HUES64 (cell line): ENCODE measurements at regions not wholly inside any gene's neighbourhood (a gene's known extent, or its start where the extent isn't known, plus 50 kb on each side); places are given as distances from the start of the nearest gene placed in this dataset.

Source experiments
- H3K27ac ChIP-seq: 2 replicates; pipeline ENCODE4 v1.7.0; 2013; ENCODE audit warnings: low read depth, low read length, inconsistent platforms
- H3K27me3 ChIP-seq: 2 replicates; pipeline ENCODE4 v1.6.1; 2013; ENCODE audit warnings: mild to moderate bottlenecking, low read length; ENCODE audit not compliant: insufficient read depth
- H3K36me3 ChIP-seq: 2 replicates; pipeline ENCODE4 v1.6.1; 2013; ENCODE audit warnings: mild to moderate bottlenecking, low read length; ENCODE audit not compliant: insufficient read depth
- H3K4me1 ChIP-seq: 2 replicates; pipeline ENCODE4 v1.6.1; 2013; ENCODE audit warnings: mild to moderate bottlenecking, low read length, moderate library complexity; ENCODE audit not compliant: insufficient read depth
- H3K4me3 ChIP-seq: 2 replicates; pipeline ENCODE4 v1.5.1; 2013; ENCODE audit warnings: mild to moderate bottlenecking, low read length, moderate library complexity
- H3K9ac ChIP-seq: 2 replicates; pipeline ENCODE4 v1.6.1; 2013; ENCODE audit warnings: mild to moderate bottlenecking, low read depth, low read length
- H3K9me3 ChIP-seq: 2 replicates; pipeline ENCODE4 v1.6.1; 2013; ENCODE audit warnings: low read depth, low read length; ENCODE audit not compliant: insufficient read depth
- WGBS: fragments of 150-250, 120-280 bp; methylation state at CpG from one replicate; pipeline ENCODE4 v1.1.7; 2013; ENCODE audit warnings: missing lambda C conversion rate; 5-methylcytosine and 5-hydroxymethylcytosine counted together

DNA sequence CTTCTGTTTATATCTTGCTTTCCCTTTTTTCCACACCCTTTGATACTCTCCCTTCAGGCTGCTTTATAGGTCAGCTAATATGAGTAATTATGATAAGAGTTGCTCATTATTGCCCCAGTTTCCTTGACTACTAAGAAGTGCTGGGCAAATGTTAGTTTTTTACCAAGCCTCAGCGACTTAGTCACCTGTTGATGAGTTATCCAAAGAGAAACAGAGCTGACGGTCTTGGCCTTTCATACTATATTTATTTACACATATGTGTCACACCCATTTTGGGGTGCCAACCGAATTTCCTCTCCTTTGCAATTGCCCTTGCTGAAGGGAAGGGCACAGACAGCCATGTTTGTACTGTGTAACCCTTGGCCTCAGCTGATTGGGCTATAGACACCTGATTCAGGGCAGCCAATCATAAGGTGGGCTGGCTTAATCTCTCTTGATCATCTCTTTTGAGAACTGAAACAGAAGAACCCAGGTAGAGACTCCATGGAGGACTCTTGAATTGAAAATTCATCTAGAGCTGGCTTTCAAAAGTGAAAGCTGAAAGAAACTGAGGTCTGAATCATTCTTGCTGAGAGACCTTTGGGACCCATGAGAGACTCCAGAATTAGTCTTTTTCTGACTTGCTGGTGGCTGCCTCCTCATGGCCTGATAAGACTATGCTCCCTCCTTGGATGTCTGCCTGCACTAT is 111.7 kb upstream of the RPS6KA3 start:
- Histone ChIP-seq H3K36me3 (no peaks in the 10 kb centered on the region), H3K27ac (no peak overlapping the region), H3K9ac (no peak overlapping the region), H3K4me3 (no peak overlapping the region), H3K4me1 (no peaks in the 10 kb centered on the region), H3K27me3 (no peaks in the 10 kb centered on the region; the same call in 1 of the 2 replicates), H3K9me3 (no peaks in the 10 kb centered on the region)
- 81% methylated on average over 3 of the region's 3 CpGs for WGBS

DNA sequence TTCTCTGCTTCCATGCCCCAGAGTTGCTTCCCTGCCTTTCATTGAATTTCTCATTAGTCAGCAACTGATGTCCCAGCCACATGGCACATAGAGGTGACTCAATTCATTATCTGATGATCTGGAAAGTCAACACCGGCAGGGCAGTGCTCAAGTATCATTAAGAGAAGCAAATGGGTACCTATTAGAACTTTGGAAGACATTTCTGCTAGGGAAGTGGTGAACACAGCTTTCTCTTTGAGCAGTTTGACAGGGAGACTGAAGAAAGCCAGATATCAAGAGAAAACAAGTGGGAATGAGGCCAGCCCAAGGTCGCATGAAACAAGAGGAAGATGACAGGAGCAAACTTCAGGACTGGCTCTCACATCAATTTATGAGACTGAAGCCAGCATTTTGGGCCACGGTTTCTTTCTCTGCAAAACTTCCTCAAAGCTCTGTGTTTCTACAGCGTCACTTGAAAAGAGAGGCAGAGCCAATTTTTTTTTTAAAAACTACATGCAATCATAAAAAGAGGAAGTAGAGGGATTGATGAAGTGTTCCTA is 108.3 kb upstream of the RPS6KA3 start:
- Histone ChIP-seq H3K4me1 (no peaks in the 10 kb centered on the region), H3K27me3 (no peaks in the 10 kb centered on the region; the same call in 1 of the 2 replicates), H3K9me3 (no peaks in the 10 kb centered on the region), H3K27ac (no peak overlapping the region), H3K36me3 (no peaks in the 10 kb centered on the region), H3K4me3 (no peak overlapping the region), H3K9ac (no peak overlapping the region)
- WGBS, result 88% methylated on average over 4 of the region's 4 CpGs

DNA sequence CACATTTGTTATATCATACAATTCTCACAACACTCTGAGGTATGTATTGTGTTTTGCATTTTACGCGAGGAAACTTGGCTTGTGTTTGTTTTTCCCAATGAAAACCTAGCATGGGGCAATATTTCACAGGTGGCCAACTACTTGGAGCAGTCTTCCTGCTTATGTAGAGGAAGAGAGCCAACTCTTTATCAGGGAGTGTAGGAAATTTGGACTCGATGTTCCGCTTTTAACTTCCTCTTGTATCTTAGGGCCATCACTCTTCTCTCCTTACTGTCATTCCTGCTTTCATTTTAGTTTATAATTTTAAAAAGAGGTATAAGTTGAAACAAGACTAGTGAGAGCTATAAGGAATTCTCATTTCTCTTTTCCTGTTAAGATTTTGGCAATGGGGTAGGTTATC is 107.7 kb upstream of the RPS6KA3 start:
- Histone ChIP-seq H3K36me3 (no peaks in the 10 kb centered on the region), H3K27ac (no peak overlapping the region), H3K9me3 (no peaks in the 10 kb centered on the region), H3K4me1 (no peaks in the 10 kb centered on the region), H3K9ac (no peak overlapping the region), H3K27me3 (no peaks in the 10 kb centered on the region; the same call in 1 of the 2 replicates), H3K4me3 (no peak overlapping the region)
- 83% methylated on average over 2 of the region's 4 CpGs for WGBS

DNA sequence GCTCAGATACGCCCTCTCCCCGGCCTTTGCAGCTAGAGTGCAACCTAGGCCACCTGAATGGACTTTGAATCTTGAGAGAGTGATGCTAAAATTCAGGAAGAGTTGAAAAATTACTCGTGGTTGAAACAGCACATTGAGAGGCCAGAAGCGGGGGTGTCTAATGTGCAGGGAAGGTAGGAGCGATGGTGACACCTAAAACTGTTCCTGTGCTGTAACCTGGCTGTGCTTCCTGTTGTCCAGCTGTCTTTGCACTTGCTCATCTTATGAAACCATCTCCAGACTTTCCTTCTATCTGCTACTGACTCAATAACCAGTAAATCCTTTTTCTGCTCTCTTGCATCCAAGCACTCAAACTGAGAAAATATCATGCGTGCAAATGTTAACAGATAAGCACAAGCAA is 106.4 kb upstream of the RPS6KA3 start:
- no peaks in the 10 kb centered on the region; the same call in 1 of the 2 replicates for H3K27me3 ChIP-seq
- H3K9me3 ChIP-seq, result no peaks in the 10 kb centered on the region
- H3K4me3 ChIP-seq, result no peak overlapping the region
- WGBS, result 91% methylated on average over 6 of the region's 6 CpGs
- H3K9ac ChIP-seq, result no peak overlapping the region
- no peaks in the 10 kb centered on the region for H3K4me1 ChIP-seq
- no peaks in the 10 kb centered on the region for H3K36me3 ChIP-seq
- H3K27ac ChIP-seq, result no peak overlapping the region

DNA sequence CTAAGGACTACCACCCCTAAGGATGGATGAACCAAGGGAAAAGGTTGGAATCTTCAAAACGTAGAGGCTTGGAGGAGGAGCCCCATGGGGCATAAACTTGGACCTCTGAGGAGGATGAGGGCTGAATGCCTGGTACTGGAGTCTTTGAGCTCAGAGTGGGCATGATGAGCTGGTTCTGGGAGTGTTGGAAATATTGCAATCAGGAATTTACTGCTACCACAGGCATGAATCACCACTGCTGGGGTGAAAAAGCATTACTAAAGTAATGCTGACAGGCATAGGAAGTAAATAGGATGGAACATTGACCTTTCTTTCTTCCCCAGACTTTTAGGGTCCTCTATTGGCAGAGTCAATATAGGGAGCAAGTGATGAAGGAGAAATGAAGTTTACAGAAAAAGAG is 105.8 kb upstream of the RPS6KA3 start:
- Histone ChIP-seq H3K9me3 (no peaks in the 10 kb centered on the region), H3K27ac (no peak overlapping the region), H3K9ac (no peak overlapping the region), H3K27me3 (no peaks in the 10 kb centered on the region; the same call in 1 of the 2 replicates), H3K4me1 (no peaks in the 10 kb centered on the region), H3K36me3 (no peaks in the 10 kb centered on the region), H3K4me3 (no peak overlapping the region)
- 73% methylated on average over 1 of the region's 1 CpG for WGBS

DNA sequence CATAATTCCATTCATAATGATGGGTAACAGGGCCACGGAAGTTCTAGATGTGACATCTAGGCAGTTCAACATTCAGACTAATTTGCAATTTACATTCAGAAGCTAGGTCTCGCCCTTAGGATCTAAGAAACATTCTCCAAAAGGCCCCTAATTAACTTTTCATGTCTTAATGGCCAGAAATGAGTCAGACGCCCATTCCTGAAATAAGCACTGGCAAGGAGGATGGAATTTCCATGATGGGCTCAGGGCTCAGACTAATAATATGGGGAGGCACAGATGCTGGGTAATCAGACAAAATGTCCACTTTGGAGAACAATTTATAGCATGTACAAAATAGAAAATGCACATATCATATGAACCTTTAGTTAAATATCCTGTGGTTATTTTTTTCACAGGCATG is 102.8 kb upstream of the RPS6KA3 start:
- Histone ChIP-seq H3K36me3 (no peaks in the 10 kb centered on the region), H3K9ac (no peak overlapping the region), H3K4me3 (no peak overlapping the region), H3K4me1 (no peaks in the 10 kb centered on the region), H3K9me3 (no peaks in the 10 kb centered on the region), H3K27me3 (no peaks in the 10 kb centered on the region), H3K27ac (no peak overlapping the region)
- 88% methylated on average over 3 of the region's 3 CpGs for WGBS

DNA sequence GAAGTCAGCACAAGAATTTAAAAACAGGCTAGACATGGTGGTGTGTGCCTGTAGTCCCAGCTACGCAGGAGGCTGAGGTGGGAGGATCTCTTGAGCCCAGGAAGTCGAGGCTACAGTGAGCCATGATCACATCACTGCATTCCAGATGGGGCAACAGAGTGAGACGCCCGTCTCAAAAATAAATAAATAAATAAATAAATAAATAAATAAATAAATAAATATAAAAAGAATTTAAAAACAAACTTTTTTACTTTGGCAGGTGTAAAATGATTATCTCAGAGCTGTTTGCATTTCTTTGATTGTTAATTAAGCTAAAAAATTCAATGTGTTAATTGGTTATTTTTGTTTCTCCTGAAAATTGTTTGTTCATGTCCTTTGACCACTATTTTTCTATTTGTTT is 97.5 kb upstream of the RPS6KA3 start:
- no peak overlapping the region for H3K4me3 ChIP-seq
- H3K36me3 ChIP-seq, result no peaks in the 10 kb centered on the region
- WGBS, result 90% methylated on average over 2 of the region's 4 CpGs
- peaks cover 25% of the 10 kb centered on the region; the same call in 1 of the 2 replicates for H3K4me1 ChIP-seq
- no peaks in the 10 kb centered on the region for H3K9me3 ChIP-seq
- no peak overlapping the region for H3K9ac ChIP-seq
- no peaks in the 10 kb centered on the region for H3K27me3 ChIP-seq
- no peak overlapping the region for H3K27ac ChIP-seq

DNA sequence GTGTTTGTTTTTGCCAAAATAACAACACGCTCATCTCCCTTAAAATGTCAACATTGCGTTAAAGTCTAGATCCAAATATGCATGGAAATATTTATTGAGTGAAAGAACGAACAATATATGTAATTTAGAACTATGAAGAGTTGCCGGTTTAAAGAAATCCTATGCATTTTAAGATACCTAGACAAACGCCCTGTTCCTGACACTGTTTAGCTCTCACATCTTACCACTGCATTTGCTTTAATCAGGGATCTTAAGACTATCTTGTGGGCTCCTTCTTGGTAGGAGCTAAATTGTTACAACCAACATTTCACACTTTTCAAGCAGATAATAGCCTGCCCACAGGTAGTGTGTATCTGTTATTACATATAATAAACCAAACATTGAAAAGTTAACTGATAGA is 96.6 kb upstream of the RPS6KA3 start:
- Histone ChIP-seq H3K9ac (no peak overlapping the region), H3K4me1 (peaks cover 25% of the 10 kb centered on the region; the same call in 1 of the 2 replicates), H3K9me3 (no peaks in the 10 kb centered on the region), H3K4me3 (no peak overlapping the region), H3K27me3 (no peaks in the 10 kb centered on the region), H3K27ac (no peak overlapping the region), H3K36me3 (no peaks in the 10 kb centered on the region)
- 96% methylated on average over 3 of the region's 5 CpGs for WGBS

DNA sequence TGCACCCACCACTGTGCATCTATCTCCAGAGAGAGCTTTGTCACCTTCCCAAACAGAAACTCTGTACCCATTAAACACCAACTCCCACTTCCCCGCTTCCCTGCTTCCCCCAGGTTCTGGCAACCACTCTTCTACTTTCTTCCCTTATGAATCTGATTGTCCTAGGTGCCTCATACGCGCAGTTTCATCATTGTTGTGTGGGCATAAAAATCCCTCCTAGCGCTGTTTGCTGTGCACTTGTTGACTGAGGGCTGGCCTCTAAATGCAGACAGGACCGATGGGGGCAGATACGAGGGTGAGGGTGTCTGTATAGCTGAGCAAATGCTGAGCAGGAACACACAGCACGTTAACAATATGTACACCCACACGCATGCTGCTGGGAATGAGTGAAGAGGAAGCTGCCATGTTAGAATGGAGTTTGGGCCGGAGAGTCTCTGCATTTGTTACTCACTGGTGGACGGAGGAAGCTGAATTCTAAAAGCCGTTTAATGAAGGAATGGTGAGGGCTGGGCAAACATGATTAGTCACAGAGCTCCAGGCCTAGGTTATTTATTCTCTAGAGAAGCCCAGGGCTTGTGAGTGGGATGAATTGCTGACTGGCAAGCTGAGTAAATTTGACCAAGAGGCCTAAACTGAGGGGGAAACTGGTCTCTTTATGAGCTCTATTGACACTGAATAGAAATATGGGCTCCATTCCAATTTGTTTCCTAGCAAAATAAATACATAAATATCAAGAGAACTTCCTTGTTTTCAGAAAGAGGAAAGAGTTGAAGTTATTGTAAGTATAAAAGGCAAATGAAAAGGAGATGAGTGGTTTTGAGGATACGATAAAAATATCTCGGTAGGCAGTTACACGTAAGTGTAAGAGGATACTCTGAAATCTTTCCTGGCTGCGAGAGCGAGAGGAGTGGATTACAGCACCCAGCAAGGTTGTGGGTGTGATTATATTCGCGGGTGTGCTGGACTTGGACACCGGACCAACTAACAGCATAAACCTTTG is 95.9 kb upstream of the RPS6KA3 start:
- WGBS, result 83% methylated on average over 19 of the region's 19 CpGs
- H3K36me3 ChIP-seq, result no peaks in the 10 kb centered on the region
- H3K9me3 ChIP-seq, result no peaks in the 10 kb centered on the region
- H3K27me3 ChIP-seq, result no peaks in the 10 kb centered on the region
- no peak overlapping the region for H3K27ac ChIP-seq
- no peak overlapping the region for H3K9ac ChIP-seq
- no peak overlapping the region for H3K4me3 ChIP-seq
- peaks cover 25% of the 10 kb centered on the region; the same call in 1 of the 2 replicates for H3K4me1 ChIP-seq

DNA sequence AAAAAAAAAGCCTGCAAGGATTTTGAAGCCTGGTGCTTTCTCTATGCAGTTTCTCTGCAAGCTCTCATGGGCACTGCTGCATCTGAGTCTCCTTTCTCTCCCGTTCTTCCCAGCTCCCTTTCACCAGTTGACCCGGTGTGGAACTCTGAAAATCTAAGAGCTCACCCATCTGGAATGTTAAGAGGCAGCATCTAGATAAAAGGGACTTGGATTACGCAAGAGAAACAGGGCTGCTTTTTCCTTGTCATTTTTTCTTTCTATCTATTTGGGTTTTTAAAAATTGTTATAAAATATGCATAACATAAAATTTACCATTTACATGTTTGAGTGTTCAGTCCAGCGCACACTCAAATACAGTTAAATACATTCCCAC is 95.2 kb upstream of the RPS6KA3 start:
- Histone ChIP-seq H3K36me3 (no peaks in the 10 kb centered on the region), H3K4me3 (no peak overlapping the region), H3K9me3 (no peaks in the 10 kb centered on the region), H3K9ac (no peak overlapping the region), H3K27ac (no peak overlapping the region), H3K27me3 (no peaks in the 10 kb centered on the region), H3K4me1 (peaks cover 25% of the 10 kb centered on the region; the same call in 1 of the 2 replicates)
- WGBS, result 40% methylated on average over 3 of the region's 4 CpGs
